H1 (cell line): ENCODE measurements at regions not wholly inside any gene's neighbourhood (a gene's known extent, or its start where the extent isn't known, plus 50 kb on each side); places are given as distances from the start of the nearest gene placed in this dataset.

Source experiments
- CTCF ChIA-PET: fragments of 300-600 bp; sonication (Branson Sonifier 250); formaldehyde crosslinking; loops from one replicate; lab custom pipeline; 2021; ENCODE audit not compliant: partially characterized antibody; lab: Charles Lee
- POLR2A ChIA-PET: fragments of 300-600 bp; sonication (Branson Sonifier 250); formaldehyde crosslinking; loops from one replicate; lab custom pipeline; 2021; ENCODE audit warnings: inconsistent platforms; ENCODE audit not compliant: partially characterized antibody; lab: Charles Lee
- DNase-seq, 2 experiments: peaks; one replicate each; pipeline versions ENCODE4 v3.0.0 to v3.0.0-alpha.2; 2010 to 2022; ENCODE audit warnings: low spot score in 2 of 2, low read depth in 1 of 2, mixed read lengths in 1 of 2
- FAIRE-seq: peaks from 2 replicates; lab custom pipeline; 2011; peaks lifted over from hg19 to GRCh38; lab: Jason Lieb, UNC
- H2AFZ ChIP-seq: 2 replicates; pipeline ENCODE4 v1.8.1; 2012; ENCODE audit warnings: low read length, inconsistent platforms
- H2AK5ac ChIP-seq: 2 replicates; pipeline ENCODE4 v1.6.1; 2013; ENCODE audit warnings: low read depth, low read length
- H2BK120ac ChIP-seq: replicated peaks from 2 replicates; pipeline ENCODE3; 2013; ENCODE audit warnings: low read depth, low read length, inconsistent platforms
- H2BK12ac ChIP-seq: 2 replicates; pipeline ENCODE4 v1.6.1; 2013; ENCODE audit warnings: low read depth, low read length
- H2BK15ac ChIP-seq: 2 replicates; pipeline ENCODE4 v1.6.1; 2013; ENCODE audit warnings: low read length
- H2BK20ac ChIP-seq: 2 replicates; pipeline ENCODE4 v1.6.1; 2013; ENCODE audit warnings: low read length
- H2BK5ac ChIP-seq: 2 replicates; pipeline ENCODE4 v1.6.1; 2013; ENCODE audit warnings: low read depth, low read length
- H3K14ac ChIP-seq: 2 replicates; pipeline ENCODE4 v1.6.1; 2013; ENCODE audit warnings: inconsistent platforms; ENCODE audit not compliant: insufficient read length
- H3K18ac ChIP-seq: 2 replicates; pipeline ENCODE4 v1.6.1; 2013; ENCODE audit warnings: low read length; ENCODE audit errors: extremely low read depth
- H3K23ac ChIP-seq: 2 replicates; pipeline ENCODE4 v1.6.1; 2013; ENCODE audit warnings: inconsistent platforms; ENCODE audit not compliant: insufficient read length
- H3K23me2 ChIP-seq: 2 replicates; pipeline ENCODE4 v1.6.1; 2013; ENCODE audit warnings: low read depth, low read length
- H3K27ac ChIP-seq: 2 replicates; pipeline ENCODE4 v1.6.1; 2011; ENCODE audit warnings: low read depth, low read length, inconsistent platforms
- H3K27me3 ChIP-seq, 4 experiments: replicated peaks in 1 of 4; 1 replicate in 1 of 4; 2 replicates in 3 of 4; pipeline versions ENCODE4 v1.6.1 to v1.8.1; 2011 to 2013; ENCODE audit warnings: low read length in 3 of 4, mild to moderate bottlenecking in 3 of 4, inconsistent platforms in 2 of 4, mixed read lengths in 2 of 4, moderate library complexity in 1 of 4; ENCODE audit not compliant: control insufficient read depth in 3 of 4, insufficient read depth in 3 of 4; ENCODE audit errors: extremely low read depth in 1 of 4
- H3K36me3 ChIP-seq, 4 experiments: 2 replicates each; pipeline versions ENCODE4 v1.6.1 to v1.8.1; 2011 to 2013; ENCODE audit warnings: mild to moderate bottlenecking in 4 of 4, low read length in 3 of 4, moderate library complexity in 2 of 4, control low read depth in 1 of 4, inconsistent platforms in 1 of 4; ENCODE audit not compliant: insufficient read depth in 4 of 4, control insufficient read depth in 2 of 4
- H3K4ac ChIP-seq: replicated peaks from 2 replicates; pipeline ENCODE3; 2013; ENCODE audit warnings: low read length, low read depth, mixed read lengths, inconsistent platforms; ENCODE audit not compliant: insufficient read length
- H3K4me1 ChIP-seq, 4 experiments: replicated peaks in 1 of 4; 1 replicate in 1 of 4; 2 replicates in 3 of 4; pipeline versions ENCODE4 v1.6.1 to v1.8.1; 2011 to 2013; ENCODE audit warnings: low read length in 3 of 4, inconsistent platforms in 2 of 4, mixed read lengths in 1 of 4; ENCODE audit not compliant: insufficient read depth in 4 of 4, control insufficient read depth in 3 of 4
- H3K4me2 ChIP-seq, 2 experiments: 2 replicates each; pipeline versions ENCODE4 v1.6.1 to v1.8.1; 2011 to 2013; ENCODE audit warnings: low read depth in 2 of 2, low read length in 2 of 2, control low read depth in 1 of 2, inconsistent platforms in 1 of 2, mild to moderate bottlenecking in 1 of 2; ENCODE audit not compliant: insufficient read depth in 1 of 2
- H3K4me3 ChIP-seq, 4 experiments: fragments of 200-600, 300-600 bp in 1 of 4; sonication (generic), shearing (Covaris generic), sonication (Bioruptor Twin) in 1 of 4; 2 replicates each; pipeline versions ENCODE4 v1.5.1 to v1.8.1; 2011 to 2016; ENCODE audit warnings: low read length in 4 of 4, low read depth in 3 of 4, control low read depth in 2 of 4, inconsistent platforms in 2 of 4, mild to moderate bottlenecking in 2 of 4, mixed read lengths in 1 of 4, moderate library complexity in 1 of 4; ENCODE audit not compliant: insufficient read depth in 2 of 4; ENCODE audit errors: extremely low read depth in 1 of 4
- H3K56ac ChIP-seq: replicated peaks from 2 replicates; pipeline ENCODE3; 2013; ENCODE audit warnings: low read depth, mild to moderate bottlenecking, mixed read lengths, low read length, inconsistent platforms; ENCODE audit not compliant: insufficient read length
- H3K79me1 ChIP-seq: 2 replicates; pipeline ENCODE4 v1.6.1; 2013; ENCODE audit warnings: low read depth, low read length, control low read depth
- H3K79me2 ChIP-seq, 2 experiments: 2 replicates each; pipeline versions ENCODE4 v1.6.1 to v1.8.1; 2012 to 2013; ENCODE audit warnings: low read length in 2 of 2, mild to moderate bottlenecking in 2 of 2, inconsistent platforms in 1 of 2; ENCODE audit not compliant: insufficient read depth in 2 of 2, control insufficient read depth in 1 of 2
- H3K9ac ChIP-seq, 4 experiments: replicated peaks in 1 of 4; 1 replicate in 1 of 4; 2 replicates in 3 of 4; pipeline versions ENCODE4 v1.6.1 to v1.8.1; 2011 to 2013; ENCODE audit warnings: low read depth in 3 of 4, low read length in 3 of 4, control low read depth in 2 of 4, mild to moderate bottlenecking in 2 of 4, moderate library complexity in 2 of 4, inconsistent platforms in 1 of 4; ENCODE audit errors: extremely low read depth in 1 of 4
- H3K9me3 ChIP-seq, 2 experiments: 2 replicates each; pipeline versions ENCODE4 v1.6.1 to v1.8.1; 2012 to 2013; ENCODE audit warnings: mild to moderate bottlenecking in 2 of 2, moderate library complexity in 2 of 2, control low read depth in 1 of 2, inconsistent platforms in 1 of 2, low read depth in 1 of 2, low read length in 1 of 2, mixed read lengths in 1 of 2; ENCODE audit not compliant: insufficient read depth in 2 of 2
- H4K20me1 ChIP-seq, 2 experiments: replicated peaks in 1 of 2; 2 replicates each; pipeline versions ENCODE3 to v1.8.1; 2011 to 2013; ENCODE audit warnings: inconsistent platforms in 2 of 2, low read length in 2 of 2, mild to moderate bottlenecking in 1 of 2; ENCODE audit not compliant: insufficient read depth in 2 of 2, control insufficient read depth in 1 of 2
- H4K5ac ChIP-seq: 2 replicates; pipeline ENCODE4 v1.6.1; 2013; ENCODE audit warnings: low read length, low read depth, mixed read lengths, inconsistent platforms; ENCODE audit not compliant: insufficient read length
- H4K8ac ChIP-seq: 2 replicates; pipeline ENCODE4 v1.8.0; 2013; ENCODE audit warnings: mild to moderate bottlenecking, moderate library complexity, low read length, inconsistent platforms; ENCODE audit not compliant: insufficient read depth; ENCODE audit errors: extremely low read depth
- H4K91ac ChIP-seq: replicated peaks from 2 replicates; pipeline ENCODE3; 2013; ENCODE audit warnings: low read length, mixed read lengths, inconsistent platforms; ENCODE audit not compliant: insufficient read length
- BACH1 ChIP-seq: IDR thresholded peaks from 2 replicates; pipeline ENCODE4 v1.6.1; 2012; ENCODE audit warnings: low read length, improper control_type of control experiment
- BCL11A ChIP-seq, 2 experiments: IDR thresholded peaks; one replicate each; pipeline ENCODE4 v1.6.1; 2011; ENCODE audit warnings: low read depth in 2 of 2, low read length in 2 of 2, mild to moderate bottlenecking in 2 of 2
- CBX8 ChIP-seq: fragments of 300-800, 300-1000 bp; sonication (generic); IDR thresholded peaks from 2 replicates; pipeline ENCODE4 v1.7.1; 2016; ENCODE audit warnings: low read depth, low read length, borderline replicate concordance
- CEBPB ChIP-seq: IDR thresholded peaks from 2 replicates; pipeline ENCODE4 v1.6.1; 2012; ENCODE audit warnings: low read depth, low read length
- FOSL1 ChIP-seq: IDR thresholded peaks from 2 replicates; pipeline ENCODE4 v1.6.1; 2011; ENCODE audit warnings: mild to moderate bottlenecking, low read depth, low read length, moderate library complexity; ENCODE audit not compliant: insufficient read depth
- JUN ChIP-seq: IDR thresholded peaks from 2 replicates; pipeline ENCODE4 v1.6.1; 2011; ENCODE audit warnings: low read depth, mild to moderate bottlenecking, improper control_type of control experiment, low read length
- JUND ChIP-seq: IDR thresholded peaks from 2 replicates; pipeline ENCODE4 v1.6.1; 2011; ENCODE audit warnings: mild to moderate bottlenecking, improper control_type of control experiment, low read length
- KDM5A ChIP-seq: fragments of 200-600 bp; IDR thresholded peaks from 2 replicates; pipeline ENCODE4 v1.7.1; 2012; ENCODE audit warnings: mild to moderate bottlenecking, low read length, inconsistent platforms, mixed read lengths
- RFX5 ChIP-seq: IDR thresholded peaks from 2 replicates; pipeline ENCODE4 v1.6.1; 2011; ENCODE audit warnings: low read depth, low read length, improper control_type of control experiment, borderline replicate concordance
- SIX5 ChIP-seq: IDR thresholded peaks from 2 replicates; pipeline ENCODE4 v1.6.1; 2011; ENCODE audit warnings: mild to moderate bottlenecking, low read depth, low read length
- TBP ChIP-seq: IDR thresholded peaks from 2 replicates; pipeline ENCODE4 v1.6.1; 2011; ENCODE audit warnings: low read depth, low read length, improper control_type of control experiment
- TEAD4 ChIP-seq: IDR thresholded peaks from 2 replicates; pipeline ENCODE4 v1.6.1; 2012; ENCODE audit warnings: low read depth, low read length, inconsistent platforms, mixed read lengths
- WGBS, 2 experiments: shearing (Covaris generic) in 1 of 2; methylation state at CpG; one replicate each; pipeline versions ENCODE4 v1.1.6 to v1.1.7; 2013 to 2015; ENCODE audit warnings: low lambda C conversion rate in 2 of 2, mixed read lengths in 2 of 2, inconsistent platforms in 1 of 2, low coverage in 1 of 2, missing lambda C conversion rate in 1 of 2; ENCODE audit not compliant: insufficient replicate concordance in 2 of 2, insufficient coverage in 1 of 2, insufficient read length in 1 of 2; ENCODE audit errors: extremely low coverage in 1 of 2, missing lambda C conversion rate in 1 of 2; 5-methylcytosine and 5-hydroxymethylcytosine counted together
- TF ChIP-seq, protein P1 (sequence below): IDR thresholded peaks from 2 replicates; pipeline ENCODE4 v1.6.1; 2011; ENCODE audit warnings: low read depth, mild to moderate bottlenecking, low read length; ENCODE audit not compliant: insufficient read depth

DNA sequence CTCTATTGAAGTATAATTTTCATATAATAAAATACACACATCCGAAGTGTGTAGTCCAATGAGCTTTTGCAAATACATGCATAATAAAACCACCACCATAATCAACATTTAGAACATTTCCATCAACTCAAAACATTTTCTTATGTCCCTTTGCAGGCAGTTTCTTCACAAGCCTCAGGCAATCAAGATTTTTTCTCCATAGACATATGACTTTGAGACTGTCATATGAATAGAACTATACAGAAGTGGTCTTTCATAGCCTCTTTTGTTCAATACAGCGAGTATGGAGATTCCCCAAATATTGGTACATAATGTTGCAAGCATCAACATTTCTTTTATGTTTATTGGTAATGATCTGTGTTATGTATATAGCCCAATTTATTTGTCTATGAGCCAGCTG lies 983.2 kb downstream of the CDH11 start:
- Histone ChIP-seq H3K23ac (no peak overlapping the region), H3K14ac (no peak overlapping the region), H3K4me1 (no peaks in the 10 kb centered on the region), H2BK20ac (no peak overlapping the region), H3K79me2 (no peaks in the 10 kb centered on the region), H3K23me2 (no peaks in the 10 kb centered on the region), H3K9ac (no peak overlapping the region), H4K5ac (no peak overlapping the region), H2AFZ (no peak overlapping the region), H4K8ac (no peak overlapping the region), H2BK5ac (no peak overlapping the region), H3K4me3 (no peak overlapping the region), H3K4me2 (no peak overlapping the region), H4K20me1 (no peaks in the 10 kb centered on the region), H4K91ac (no peak overlapping the region), H3K27me3 (no peaks in the 10 kb centered on the region), H3K9me3 (no peaks in the 10 kb centered on the region), H2BK12ac (no peak overlapping the region), H3K27ac (no peak overlapping the region), H3K36me3 (no peaks in the 10 kb centered on the region), H3K18ac (no peak overlapping the region), H3K79me1 (no peaks in the 10 kb centered on the region), H2BK120ac (no peak overlapping the region), H3K56ac (no peak overlapping the region), H2AK5ac (no peak overlapping the region), H2BK15ac (no peak overlapping the region), H3K4ac (no peak overlapping the region)
- ChIA-PET CTCF (no interaction called here), POLR2A (no interaction called here)
- FAIRE-seq (no peak), DNase-seq (no peak)
- whole genome bisulfite sequencing, 2 experiments = 46% methylated on average over 2 of the region's 2 CpGs; no CpG with 5 or more reads in 1 of the 2 experiments
- TF ChIP-seq BCL11A (IDR thresholded peaks at IDR 0.05; ENCODE audit: low read depth in 2 of 2, low read length in 2 of 2) = no peak
- no peak for TF ChIP-seq CEBPB
- no peak for TF ChIP-seq KDM5A
- TF ChIP-seq, protein P1, sequence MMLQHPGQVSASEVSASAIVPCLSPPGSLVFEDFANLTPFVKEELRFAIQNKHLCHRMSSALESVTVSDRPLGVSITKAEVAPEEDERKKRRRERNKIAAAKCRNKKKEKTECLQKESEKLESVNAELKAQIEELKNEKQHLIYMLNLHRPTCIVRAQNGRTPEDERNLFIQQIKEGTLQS = no peak
- no peak for TF ChIP-seq CBX8
- no peak for TF ChIP-seq TEAD4
- TF ChIP-seq TBP = no peak
- no peak for TF ChIP-seq BACH1
- TF ChIP-seq FOSL1 = no peak
- TF ChIP-seq JUN = no peak
- TF ChIP-seq SIX5 = no peak
- no peak for TF ChIP-seq JUND
- no peak for TF ChIP-seq RFX5
